B cell (primary cell): ENCODE measurements at regions not wholly inside any gene's neighbourhood (a gene's known extent, or its start where the extent isn't known, plus 50 kb on each side); places are given as distances from the start of the nearest gene placed in this dataset.

ENCODE experiments used
- ATAC-seq: fragments of 200-7000 bp; cut with Tn5 transposase; one replicate; pipeline ENCODE4 v1.10.0; 2021; ENCODE audit warnings: low read depth, mild to moderate bottlenecking, moderate number of reproducible peaks, moderate library complexity
- CTCF ChIA-PET: fragments of 350-600 bp; sonication (Branson Sonifier 250); formaldehyde crosslinking; loops from one replicate; lab custom pipeline; 2021; ENCODE audit warnings: antibody characterized with exemption, inconsistent platforms; lab: Charles Lee
- POLR2A ChIA-PET: fragments of 350-600 bp; sonication (Branson Sonifier 250); formaldehyde crosslinking; loops from one replicate; lab custom pipeline; 2021; ENCODE audit warnings: antibody characterized with exemption; lab: Charles Lee
- DNase-seq: peaks from one replicate; pipeline ENCODE4 v3.0.0; 2013
- H2AFZ ChIP-seq: 2 replicates; pipeline ENCODE4 v1.6.1; 2012; ENCODE audit warnings: mild to moderate bottlenecking, low read depth, low read length; ENCODE audit not compliant: insufficient read depth, poor library complexity, severe bottlenecking
- H3K27ac ChIP-seq, 2 donors: 1 replicate in 1 of 2; 2 replicates in 1 of 2; pipeline ENCODE4 v1.5.1; 2012 to 2013; ENCODE audit warnings: low read length in 2 of 2, mild to moderate bottlenecking in 2 of 2, moderate library complexity in 1 of 2
- H3K27me3 ChIP-seq, 4 experiments: fragments of 200-600 bp in 1 of 4; sonication (generic) in 1 of 4; replicated peaks in 1 of 4; 1 replicate in 2 of 4; 2 replicates in 2 of 4; pipeline versions ENCODE4 v1.6.1 to v1.7.0; 2013 to 2016; ENCODE audit warnings: low read length in 3 of 4, mild to moderate bottlenecking in 2 of 4, mixed read lengths in 1 of 4, moderate library complexity in 1 of 4; ENCODE audit not compliant: insufficient read depth in 4 of 4, control insufficient read depth in 3 of 4; ENCODE audit errors: control extremely low read depth in 1 of 4
- H3K36me3 ChIP-seq, 2 experiments: replicated peaks in 1 of 2; 1 replicate in 1 of 2; 2 replicates in 1 of 2; pipeline versions ENCODE4 v1.6.1 to v1.7.1; 2013; ENCODE audit warnings: low read length in 1 of 2; ENCODE audit not compliant: insufficient read depth in 2 of 2, control insufficient read depth in 1 of 2; ENCODE audit errors: control extremely low read depth in 1 of 2, extremely low read depth in 1 of 2
- H3K4me1 ChIP-seq, 2 donors: fragments of 200-600 bp in 1 of 2; sonication (generic) in 1 of 2; 1 replicate in 1 of 2; 2 replicates in 1 of 2; pipeline versions ENCODE4 v1.5.1 to v1.6.1; 2013 to 2017; ENCODE audit warnings: low read length in 2 of 2; ENCODE audit not compliant: control insufficient read depth in 2 of 2, insufficient read depth in 2 of 2
- H3K4me2 ChIP-seq: replicated peaks from 2 replicates; pipeline ENCODE3; 2012; ENCODE audit warnings: mild to moderate bottlenecking, low read depth, low read length; ENCODE audit not compliant: poor library complexity, severe bottlenecking
- H3K4me3 ChIP-seq, 5 experiments: fragments of 200-600 bp in 1 of 5; sonication (generic) in 1 of 5; 1 replicate in 3 of 5; 2 replicates in 2 of 5; pipeline versions ENCODE4 v1.5.1 to v1.7.0; 2011 to 2016; ENCODE audit warnings: low read length in 4 of 5, mild to moderate bottlenecking in 4 of 5, low read depth in 2 of 5, control low read depth in 1 of 5, moderate library complexity in 1 of 5; ENCODE audit not compliant: insufficient read depth in 1 of 5; ENCODE audit errors: control extremely low read depth in 1 of 5, extremely low read depth in 1 of 5
- H3K79me2 ChIP-seq: fragments of 200-600 bp; sonication (generic); one replicate; pipeline ENCODE4 v1.6.0; 2016; ENCODE audit warnings: low read length; ENCODE audit not compliant: control insufficient read depth, insufficient read depth
- H3K9ac ChIP-seq: fragments of 200-600 bp; sonication (generic); 2 replicates; pipeline ENCODE4 v1.6.1; 2017; ENCODE audit warnings: mild to moderate bottlenecking, low read length, moderate library complexity
- H3K9me3 ChIP-seq, 3 donors: one replicate each; pipeline versions ENCODE4 v1.6.1 to v1.7.1; 2013; ENCODE audit warnings: low read length in 2 of 3; ENCODE audit not compliant: control insufficient read depth in 2 of 3, insufficient read depth in 1 of 3; ENCODE audit errors: control extremely low read depth in 1 of 3
- H4K20me1 ChIP-seq: 2 replicates; pipeline ENCODE4 v1.6.0; 2012; ENCODE audit warnings: mild to moderate bottlenecking, low read length; ENCODE audit not compliant: insufficient read depth, control insufficient read depth, poor library complexity, severe bottlenecking
- H3K27ac Mint-ChIP-seq: one replicate; pipeline ENCODE4 v1.8.0; 2021; ENCODE audit warnings: mixed read lengths
- H3K27me3 Mint-ChIP-seq: one replicate; pipeline ENCODE4 v1.8.0; 2021; ENCODE audit warnings: mixed read lengths
- H3K4me1 Mint-ChIP-seq: one replicate; pipeline ENCODE4 v1.8.0; 2021; ENCODE audit warnings: mixed read lengths
- H3K4me3 Mint-ChIP-seq: one replicate; pipeline ENCODE4 v1.8.0; 2021; ENCODE audit warnings: mixed read lengths
- H3K9me3 Mint-ChIP-seq: one replicate; pipeline ENCODE4 v1.8.0; 2022; ENCODE audit warnings: mixed read lengths; ENCODE audit not compliant: insufficient read depth
- EZH2 ChIP-seq: IDR thresholded peaks from 2 replicates; pipeline ENCODE4 v1.6.1; 2012; ENCODE audit warnings: borderline replicate concordance, low read depth, mild to moderate bottlenecking, moderate library complexity, low read length; ENCODE audit not compliant: insufficient read depth, poor library complexity, severe bottlenecking
- WGBS: methylation state at CpG from one replicate; pipeline ENCODE4 v1.1.5; 2013; ENCODE audit warnings: missing lambda C conversion rate; ENCODE audit not compliant: insufficient coverage; 5-methylcytosine and 5-hydroxymethylcytosine counted together
- intact Hi-C: fragments of 100-400 bp; cut with micrococcal nuclease; formaldehyde crosslinking; loops from one replicate; pipeline ENCODE4 v1.10.0; 2022
- TF ChIP-seq, protein P1 (sequence below): fragments of 200-600 bp; IDR thresholded peaks from one replicate; pipeline ENCODE4 v1.8.0; 2022; ENCODE audit warnings: antibody characterized with exemption, mild to moderate bottlenecking

DNA sequence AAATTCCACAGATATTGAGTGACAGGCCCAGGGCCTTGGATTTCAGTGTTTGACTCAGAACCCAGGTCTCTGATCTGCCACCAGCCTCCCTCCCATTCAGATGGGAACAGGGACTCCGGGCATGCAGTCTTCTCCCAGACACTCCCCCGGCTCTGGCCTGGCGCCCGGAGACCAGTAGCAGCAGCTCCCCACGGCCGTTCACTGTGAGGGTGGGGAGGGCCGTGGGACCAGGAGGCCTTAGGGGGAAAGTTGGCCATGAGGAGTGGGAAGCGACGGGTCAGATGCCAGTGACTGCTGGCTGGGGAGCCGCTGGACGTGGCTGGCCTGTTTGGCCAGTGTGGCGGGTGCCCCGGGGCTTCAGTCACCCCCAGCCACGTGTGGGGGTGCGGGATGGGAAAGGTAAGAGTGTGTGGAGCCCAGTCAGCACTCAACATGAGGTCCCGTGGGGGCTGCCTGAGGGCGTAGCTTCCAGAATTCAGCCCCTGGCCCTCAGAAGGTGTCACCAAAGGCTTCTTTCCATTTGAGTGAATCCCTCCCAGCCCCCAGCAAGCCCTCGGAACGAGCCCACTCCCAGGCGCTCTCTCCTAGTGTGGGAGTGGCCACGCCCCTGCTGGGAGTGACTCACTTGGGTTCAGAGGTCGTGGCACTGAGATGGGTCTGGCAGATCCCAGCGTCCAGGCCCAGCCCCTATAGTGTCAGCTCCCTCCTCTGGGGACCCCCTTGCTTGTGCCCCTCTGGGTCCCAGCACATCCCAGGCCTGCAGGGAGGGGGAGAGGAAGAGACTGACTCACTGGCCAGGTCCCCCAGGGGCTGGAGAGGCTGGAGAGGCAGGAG is 309.4 kb downstream of the SEC14L1 start:
- Histone ChIP-seq H3K36me3 (peaks cover 0 to 7% of the 10 kb centered on the region in 2 experiments), H2AFZ (peak overlapping the region; percentile 34), H3K4me3 (peak overlapping the region; percentile 91 to 96 (median 92)), H3K4me2 (peak overlapping the region; percentile 96), H3K9me3 (no peaks in the 10 kb centered on the region), H3K4me1 (peaks cover 66 to 86% of the 10 kb centered on the region in 2 donors), H3K27me3 (no peaks in the 10 kb centered on the region), H3K9ac (peak overlapping the region; percentile 90), H3K79me2 (peaks cover 86% of the 10 kb centered on the region), H4K20me1 (peaks cover under 1% of the 10 kb centered on the region), H3K27ac (peak overlapping the region; percentile 66 to 96)
- ChIA-PET CTCF (interaction anchor here (0.6 to 6.4 kb wide), 12 partner anchors 9 to 118 kb away, joined by 3 to 65 read pairs (median 5); no protein-coding TSS in a partner anchor), POLR2A (interaction anchor here (0.6 to 8.7 kb wide), 14 partner anchors 8 to 217 kb away, joined by 3 to 147 read pairs (median 8); no protein-coding TSS in a partner anchor)
- peaks cover 70% of the 10 kb centered on the region for H3K4me1 Mint-ChIP-seq
- no peak for TF ChIP-seq EZH2
- TF ChIP-seq, protein P1, sequence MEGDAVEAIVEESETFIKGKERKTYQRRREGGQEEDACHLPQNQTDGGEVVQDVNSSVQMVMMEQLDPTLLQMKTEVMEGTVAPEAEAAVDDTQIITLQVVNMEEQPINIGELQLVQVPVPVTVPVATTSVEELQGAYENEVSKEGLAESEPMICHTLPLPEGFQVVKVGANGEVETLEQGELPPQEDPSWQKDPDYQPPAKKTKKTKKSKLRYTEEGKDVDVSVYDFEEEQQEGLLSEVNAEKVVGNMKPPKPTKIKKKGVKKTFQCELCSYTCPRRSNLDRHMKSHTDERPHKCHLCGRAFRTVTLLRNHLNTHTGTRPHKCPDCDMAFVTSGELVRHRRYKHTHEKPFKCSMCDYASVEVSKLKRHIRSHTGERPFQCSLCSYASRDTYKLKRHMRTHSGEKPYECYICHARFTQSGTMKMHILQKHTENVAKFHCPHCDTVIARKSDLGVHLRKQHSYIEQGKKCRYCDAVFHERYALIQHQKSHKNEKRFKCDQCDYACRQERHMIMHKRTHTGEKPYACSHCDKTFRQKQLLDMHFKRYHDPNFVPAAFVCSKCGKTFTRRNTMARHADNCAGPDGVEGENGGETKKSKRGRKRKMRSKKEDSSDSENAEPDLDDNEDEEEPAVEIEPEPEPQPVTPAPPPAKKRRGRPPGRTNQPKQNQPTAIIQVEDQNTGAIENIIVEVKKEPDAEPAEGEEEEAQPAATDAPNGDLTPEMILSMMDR: no peak
- no peak for DNase-seq
- no peak for ATAC-seq
- peak overlapping the region; percentile 96 for H3K27ac Mint-ChIP-seq
- no peaks in the 10 kb centered on the region for H3K27me3 Mint-ChIP-seq
- no peaks in the 10 kb centered on the region for H3K9me3 Mint-ChIP-seq
- 41% methylated on average over 18 of the region's 23 CpGs for WGBS
- intact Hi-C loops: loop anchor here (5.0 to 10.0 kb wide), 3 partner anchors 305 to 1183 kb away; partner anchors contain the start of genes SEC14L1 and UBALD2
- peak overlapping the region; percentile 93 for H3K4me3 Mint-ChIP-seq
